HCT116 (cell line): ENCODE measurements at regions not wholly inside any gene's neighbourhood (a gene's known extent, or its start where the extent isn't known, plus 50 kb on each side); places are given as distances from the start of the nearest gene placed in this dataset.

Experiments used
- ATAC-seq: fragments of 200-7000 bp; cut with Tn5 transposase; 2 replicates; pipeline ENCODE4 v1.9.1; 2020; ENCODE audit warnings: mild to moderate bottlenecking, moderate library complexity
- BruUV-seq: library from RNA; stranded (reverse); fragments of 400-500 nt; replicated peaks from 2 replicates; lab custom pipeline; 2021; lab: Mats Ljungman, UMichigan
- CTCF ChIA-PET: fragments of 300-600 bp; sonication (Branson Sonifier 250); formaldehyde crosslinking; loops from one replicate; lab custom pipeline; 2021; ENCODE audit warnings: antibody characterized with exemption; lab: Charles Lee
- POLR2A ChIA-PET: fragments of 300-600, 350-600 bp; sonication (Branson Sonifier 250); formaldehyde crosslinking; loops from one replicate; lab custom pipeline; 2021; ENCODE audit warnings: antibody characterized with exemption; lab: Charles Lee
- RAD21 ChIA-PET, 2 experiments: fragments of 300-600 bp; sonication (Branson Sonifier 250); formaldehyde crosslinking; loops; one replicate each; lab custom pipeline; 2023; ENCODE audit warnings: low total read pairs in 2 of 2; ENCODE audit not compliant: uncharacterized antibody in 2 of 2, unreplicated experiment in 2 of 2, low non-redundant PET in 1 of 2; lab: Charles Lee
- DNase-seq: peaks from one replicate; pipeline ENCODE4 v3.0.0-alpha.2; 2010; ENCODE audit warnings: low read depth, low spot score
- H2AFZ ChIP-seq: fragments of 200-600 bp; shearing (Covaris generic), sonication (generic); 2 replicates; pipeline ENCODE4 v1.6.1; 2017; ENCODE audit warnings: low read depth, mixed run types, mixed read lengths, antibody characterized with exemption, low read length; ENCODE audit not compliant: poor library complexity, severe bottlenecking
- H3K27ac ChIP-seq: 2 replicates; pipeline ENCODE4 v1.5.1; 2012; ENCODE audit warnings: low read depth, low read length
- H3K27me3 ChIP-seq: fragments of 200-600 bp; sonication (generic); 2 replicates; pipeline ENCODE4 v1.6.1; 2016; ENCODE audit warnings: mixed run types, low read length, mixed read lengths; ENCODE audit not compliant: insufficient read depth
- H3K36me3 ChIP-seq, 2 experiments: fragments of 200-500 bp in 1 of 2; fragments of 200-600 bp in 1 of 2; sonication (Bioruptor generic) in 1 of 2; sonication (generic) in 1 of 2; 2 replicates each; pipeline versions ENCODE4 v1.5.1 to v1.6.1; 2014 to 2016; ENCODE audit warnings: low read length in 2 of 2, inconsistent platforms in 1 of 2, mixed read lengths in 1 of 2, mixed run types in 1 of 2; ENCODE audit not compliant: insufficient read depth in 2 of 2, control insufficient read depth in 1 of 2
- H3K4me1 ChIP-seq, 2 experiments: fragments of 200-600 bp in 1 of 2; sonication (generic) in 1 of 2; 2 replicates each; pipeline versions ENCODE4 v1.5.1 to v1.6.1; 2012 to 2017; ENCODE audit warnings: low read length in 2 of 2, inconsistent platforms in 1 of 2, mild to moderate bottlenecking in 1 of 2, mixed read lengths in 1 of 2, mixed run types in 1 of 2, moderate library complexity in 1 of 2; ENCODE audit not compliant: insufficient read depth in 2 of 2, control insufficient read depth in 1 of 2
- H3K4me2 ChIP-seq: fragments of 200-600 bp; sonication (generic); 2 replicates; pipeline ENCODE4 v1.6.1; 2017; ENCODE audit warnings: mixed run types, low read length, mixed read lengths
- H3K4me3 ChIP-seq, 2 experiments: fragments of 200-600 bp in 1 of 2; sonication (generic) in 1 of 2; replicated peaks in 1 of 2; 2 replicates each; pipeline ENCODE4 v1.5.1; 2011 to 2016; ENCODE audit warnings: low read length in 2 of 2, control low read depth in 1 of 2, low read depth in 1 of 2, mild to moderate bottlenecking in 1 of 2, mixed read lengths in 1 of 2, mixed run types in 1 of 2
- H3K79me2 ChIP-seq: fragments of 200-600 bp; sonication (generic); 2 replicates; pipeline ENCODE4 v1.6.1; 2017; ENCODE audit warnings: mild to moderate bottlenecking, mixed run types, low read length, moderate library complexity, mixed read lengths; ENCODE audit not compliant: insufficient read depth
- H3K9ac ChIP-seq: fragments of 200-600 bp; sonication (generic); 2 replicates; pipeline ENCODE4 v1.6.1; 2016; ENCODE audit warnings: low read length, mixed read lengths
- H3K9me2 ChIP-seq: fragments of 200-600 bp; sonication (generic), shearing (Covaris generic); 2 replicates; pipeline ENCODE4 v1.6.1; 2017; ENCODE audit warnings: mixed run types, mild to moderate bottlenecking, moderate library complexity; ENCODE audit not compliant: insufficient read depth
- H3K9me3 ChIP-seq, 2 experiments: fragments of 200-500 bp in 1 of 2; fragments of 200-600 bp in 1 of 2; sonication (Bioruptor generic) in 1 of 2; sonication (generic) in 1 of 2; 2 replicates each; pipeline ENCODE4 v1.6.1; 2014 to 2017; ENCODE audit warnings: low read length in 2 of 2, mixed read lengths in 2 of 2, inconsistent platforms in 1 of 2, low read depth in 1 of 2, mild to moderate bottlenecking in 1 of 2, mixed run types in 1 of 2, moderate library complexity in 1 of 2; ENCODE audit not compliant: control insufficient read depth in 1 of 2, insufficient read depth in 1 of 2
- H4K20me1 ChIP-seq: fragments of 200-600 bp; sonication (generic), shearing (Covaris generic); 2 replicates; pipeline ENCODE4 v1.6.1; 2017; ENCODE audit warnings: mixed run types, mild to moderate bottlenecking, moderate library complexity; ENCODE audit not compliant: insufficient read depth
- CEBPB ChIP-seq: IDR thresholded peaks from 2 replicates; pipeline ENCODE4 v1.6.1; 2012; ENCODE audit warnings: low read depth
- EGR1 ChIP-seq: IDR thresholded peaks from 2 replicates; pipeline ENCODE4 v1.6.1; 2012; ENCODE audit warnings: low read depth
- ELF1 ChIP-seq: IDR thresholded peaks from 2 replicates; pipeline ENCODE4 v1.6.1; 2012; ENCODE audit warnings: low read depth, borderline replicate concordance
- EZH2phosphoT487 ChIP-seq: fragments of 200-600 bp; IDR thresholded peaks from 2 replicates; pipeline ENCODE4 v1.6.1; 2018; ENCODE audit warnings: antibody characterized with exemption, borderline replicate concordance
- FOSL1 ChIP-seq: IDR thresholded peaks from 2 replicates; pipeline ENCODE4 v1.6.1; 2012; ENCODE audit warnings: low read depth
- JUND ChIP-seq: IDR thresholded peaks from 2 replicates; pipeline ENCODE4 v1.6.1; 2012
- POLR2A ChIP-seq: IDR thresholded peaks from 2 replicates; pipeline ENCODE4 v1.7.0; 2011; ENCODE audit warnings: borderline replicate concordance; ENCODE audit not compliant: insufficient read depth, insufficient read length; ENCODE audit errors: extremely low read depth
- POLR2AphosphoS5 ChIP-seq: IDR thresholded peaks from 2 replicates; pipeline ENCODE4 v1.6.1; 2011; ENCODE audit warnings: mild to moderate bottlenecking, low read depth, low read length, moderate library complexity
- RAD21 ChIP-seq: IDR thresholded peaks from 2 replicates; pipeline ENCODE4 v1.6.1; 2012; ENCODE audit warnings: low read depth, mild to moderate bottlenecking
- SIN3A ChIP-seq: IDR thresholded peaks from 2 replicates; pipeline ENCODE4 v1.6.1; 2012; ENCODE audit warnings: low read depth
- SP1 ChIP-seq: IDR thresholded peaks from 2 replicates; pipeline ENCODE4 v1.6.1; 2012; ENCODE audit warnings: low read depth
- SRF ChIP-seq: IDR thresholded peaks from 2 replicates; pipeline ENCODE4 v1.6.1; 2012; ENCODE audit warnings: low read depth
- TCF7L2 ChIP-seq: IDR thresholded peaks from 2 replicates; pipeline ENCODE4 v1.7.0; 2011; ENCODE audit warnings: borderline replicate concordance, inconsistent platforms; ENCODE audit not compliant: insufficient read depth, insufficient read length; ENCODE audit errors: extremely low read depth
- ZFX ChIP-seq: fragments of 450-650 bp; IDR thresholded peaks from 2 replicates; pipeline ENCODE4 v1.6.1; 2017
- intact Hi-C: fragments of 100-400 bp; cut with micrococcal nuclease; formaldehyde crosslinking; loops from 2 replicates; pipeline ENCODE4 v1.10.0; 2022
- TF ChIP-seq, protein P1 (sequence below), 3 experiments: fragments of 200-600 bp in 1 of 3; sonication (generic) in 1 of 3; IDR thresholded peaks in 2 of 3; conservative IDR thresholded peaks in 1 of 3; 2 replicates each; pipeline ENCODE4 v1.5.1; 2012 to 2017; ENCODE audit warnings: low read depth in 2 of 3, low read length in 2 of 3, antibody characterized with exemption in 1 of 3, borderline replicate concordance in 1 of 3, control low read depth in 1 of 3, mild to moderate bottlenecking in 1 of 3, mixed read lengths in 1 of 3, mixed run types in 1 of 3, moderate library complexity in 1 of 3; ENCODE audit not compliant: insufficient read depth in 1 of 3
- TF ChIP-seq, protein P2 (sequence below): IDR thresholded peaks from 2 replicates; pipeline ENCODE4 v1.6.1; 2012
- TF ChIP-seq, protein P3 (sequence below): IDR thresholded peaks from 2 replicates; pipeline ENCODE4 v1.6.1; 2012
- TF ChIP-seq, protein P4 (sequence below): IDR thresholded peaks from 2 replicates; pipeline ENCODE4 v1.6.1; 2011; ENCODE audit warnings: mild to moderate bottlenecking, low read length, moderate library complexity; ENCODE audit not compliant: insufficient replicate concordance; ENCODE audit errors: extremely low read depth
- TF ChIP-seq, protein P5 (sequence below): IDR thresholded peaks from 2 replicates; pipeline ENCODE4 v1.6.1; 2012; ENCODE audit warnings: low read depth

DNA sequence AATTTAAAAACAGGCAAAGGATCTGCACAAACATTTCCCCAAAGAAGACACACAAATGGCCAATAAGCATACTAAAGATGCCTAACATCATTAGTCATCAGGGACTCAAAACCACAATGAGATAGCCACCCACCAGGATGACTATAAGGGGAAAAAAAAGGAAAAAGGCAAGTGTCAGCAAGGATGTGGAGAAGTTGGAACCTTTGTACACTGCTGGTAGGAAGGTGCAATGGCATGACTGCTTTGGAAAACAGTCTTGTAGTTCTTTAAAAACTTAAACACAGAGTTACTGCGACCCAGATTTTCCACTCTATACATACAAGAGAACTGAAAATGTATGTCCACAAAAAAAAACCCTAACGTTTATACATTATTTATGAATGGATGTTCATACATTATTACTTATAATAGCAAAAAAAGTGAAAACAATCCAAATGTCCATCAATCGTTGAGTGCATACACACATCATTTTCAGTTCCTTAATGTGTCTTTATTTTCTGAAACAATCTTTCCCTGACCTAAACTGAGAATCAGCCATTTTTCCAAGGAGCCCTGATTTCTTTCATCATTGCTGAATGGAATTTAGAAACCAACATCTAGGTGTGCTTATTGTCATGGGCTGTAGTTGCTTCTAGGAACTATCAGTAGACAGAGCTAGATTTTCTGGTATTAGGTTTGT is 64.7 kb upstream of the TLK1 start (continued):
- TF ChIP-seq RAD21 (peak; percentile 24), EGR1 (peak; percentile 88), EZH2phosphoT487 (no peak)

DNA sequence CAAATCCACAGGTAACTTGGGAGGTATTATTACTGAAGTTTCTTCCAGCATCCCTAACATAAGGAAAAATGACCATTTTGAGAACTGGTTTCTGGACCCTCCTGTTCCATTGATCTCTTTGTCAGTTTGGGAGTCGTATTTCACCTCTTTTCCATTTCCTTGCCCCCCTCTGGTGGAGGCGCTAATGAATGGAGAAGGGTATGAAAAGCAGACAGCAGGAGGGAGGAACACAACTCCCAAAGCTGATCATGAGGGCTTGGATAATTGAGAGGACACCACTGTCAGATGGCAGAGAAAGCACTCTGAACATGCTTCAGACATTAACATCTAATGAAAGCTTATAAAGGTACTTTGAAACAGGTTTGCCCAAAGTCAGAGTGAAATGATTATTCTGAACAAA is 56.6 kb upstream of the TLK1 start:
- BruUV-seq = no TSS peak
- H3K27ac ChIP-seq = no peak overlapping the region
- TF ChIP-seq POLR2A = no peak
- no peak for TF ChIP-seq SIN3A
- TF ChIP-seq ELF1 = no peak
- TF ChIP-seq, protein P1, sequence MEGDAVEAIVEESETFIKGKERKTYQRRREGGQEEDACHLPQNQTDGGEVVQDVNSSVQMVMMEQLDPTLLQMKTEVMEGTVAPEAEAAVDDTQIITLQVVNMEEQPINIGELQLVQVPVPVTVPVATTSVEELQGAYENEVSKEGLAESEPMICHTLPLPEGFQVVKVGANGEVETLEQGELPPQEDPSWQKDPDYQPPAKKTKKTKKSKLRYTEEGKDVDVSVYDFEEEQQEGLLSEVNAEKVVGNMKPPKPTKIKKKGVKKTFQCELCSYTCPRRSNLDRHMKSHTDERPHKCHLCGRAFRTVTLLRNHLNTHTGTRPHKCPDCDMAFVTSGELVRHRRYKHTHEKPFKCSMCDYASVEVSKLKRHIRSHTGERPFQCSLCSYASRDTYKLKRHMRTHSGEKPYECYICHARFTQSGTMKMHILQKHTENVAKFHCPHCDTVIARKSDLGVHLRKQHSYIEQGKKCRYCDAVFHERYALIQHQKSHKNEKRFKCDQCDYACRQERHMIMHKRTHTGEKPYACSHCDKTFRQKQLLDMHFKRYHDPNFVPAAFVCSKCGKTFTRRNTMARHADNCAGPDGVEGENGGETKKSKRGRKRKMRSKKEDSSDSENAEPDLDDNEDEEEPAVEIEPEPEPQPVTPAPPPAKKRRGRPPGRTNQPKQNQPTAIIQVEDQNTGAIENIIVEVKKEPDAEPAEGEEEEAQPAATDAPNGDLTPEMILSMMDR (IDR thresholded peaks at IDR 0.05 in 2 of 3, conservative IDR thresholded peaks at IDR 0.05 in 1 of 3; ENCODE audit: borderline replicate concordance in 1 of 3, insufficient read depth in 1 of 3, low read depth in 2 of 3, low read length in 2 of 3) = no peak
- TF ChIP-seq, protein P2, sequence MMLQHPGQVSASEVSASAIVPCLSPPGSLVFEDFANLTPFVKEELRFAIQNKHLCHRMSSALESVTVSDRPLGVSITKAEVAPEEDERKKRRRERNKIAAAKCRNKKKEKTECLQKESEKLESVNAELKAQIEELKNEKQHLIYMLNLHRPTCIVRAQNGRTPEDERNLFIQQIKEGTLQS = no peak
- TF ChIP-seq, protein P3, sequence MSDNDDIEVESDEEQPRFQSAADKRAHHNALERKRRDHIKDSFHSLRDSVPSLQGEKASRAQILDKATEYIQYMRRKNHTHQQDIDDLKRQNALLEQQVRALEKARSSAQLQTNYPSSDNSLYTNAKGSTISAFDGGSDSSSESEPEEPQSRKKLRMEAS = no peak
- no peak for TF ChIP-seq FOSL1
- no peak for TF ChIP-seq ZFX
- no peak for TF ChIP-seq JUND
- TF ChIP-seq RAD21 = no peak
- no peak for TF ChIP-seq TCF7L2
- TF ChIP-seq POLR2AphosphoS5 = no peak
- TF ChIP-seq EGR1 = no peak
- TF ChIP-seq, protein P4, sequence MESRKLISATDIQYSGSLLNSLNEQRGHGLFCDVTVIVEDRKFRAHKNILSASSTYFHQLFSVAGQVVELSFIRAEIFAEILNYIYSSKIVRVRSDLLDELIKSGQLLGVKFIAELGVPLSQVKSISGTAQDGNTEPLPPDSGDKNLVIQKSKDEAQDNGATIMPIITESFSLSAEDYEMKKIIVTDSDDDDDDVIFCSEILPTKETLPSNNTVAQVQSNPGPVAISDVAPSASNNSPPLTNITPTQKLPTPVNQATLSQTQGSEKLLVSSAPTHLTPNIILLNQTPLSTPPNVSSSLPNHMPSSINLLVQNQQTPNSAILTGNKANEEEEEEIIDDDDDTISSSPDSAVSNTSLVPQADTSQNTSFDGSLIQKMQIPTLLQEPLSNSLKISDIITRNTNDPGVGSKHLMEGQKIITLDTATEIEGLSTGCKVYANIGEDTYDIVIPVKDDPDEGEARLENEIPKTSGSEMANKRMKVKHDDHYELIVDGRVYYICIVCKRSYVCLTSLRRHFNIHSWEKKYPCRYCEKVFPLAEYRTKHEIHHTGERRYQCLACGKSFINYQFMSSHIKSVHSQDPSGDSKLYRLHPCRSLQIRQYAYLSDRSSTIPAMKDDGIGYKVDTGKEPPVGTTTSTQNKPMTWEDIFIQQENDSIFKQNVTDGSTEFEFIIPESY = no peak
- TF ChIP-seq CEBPB = no peak
- no peak for TF ChIP-seq SP1
- TF ChIP-seq, protein P5, sequence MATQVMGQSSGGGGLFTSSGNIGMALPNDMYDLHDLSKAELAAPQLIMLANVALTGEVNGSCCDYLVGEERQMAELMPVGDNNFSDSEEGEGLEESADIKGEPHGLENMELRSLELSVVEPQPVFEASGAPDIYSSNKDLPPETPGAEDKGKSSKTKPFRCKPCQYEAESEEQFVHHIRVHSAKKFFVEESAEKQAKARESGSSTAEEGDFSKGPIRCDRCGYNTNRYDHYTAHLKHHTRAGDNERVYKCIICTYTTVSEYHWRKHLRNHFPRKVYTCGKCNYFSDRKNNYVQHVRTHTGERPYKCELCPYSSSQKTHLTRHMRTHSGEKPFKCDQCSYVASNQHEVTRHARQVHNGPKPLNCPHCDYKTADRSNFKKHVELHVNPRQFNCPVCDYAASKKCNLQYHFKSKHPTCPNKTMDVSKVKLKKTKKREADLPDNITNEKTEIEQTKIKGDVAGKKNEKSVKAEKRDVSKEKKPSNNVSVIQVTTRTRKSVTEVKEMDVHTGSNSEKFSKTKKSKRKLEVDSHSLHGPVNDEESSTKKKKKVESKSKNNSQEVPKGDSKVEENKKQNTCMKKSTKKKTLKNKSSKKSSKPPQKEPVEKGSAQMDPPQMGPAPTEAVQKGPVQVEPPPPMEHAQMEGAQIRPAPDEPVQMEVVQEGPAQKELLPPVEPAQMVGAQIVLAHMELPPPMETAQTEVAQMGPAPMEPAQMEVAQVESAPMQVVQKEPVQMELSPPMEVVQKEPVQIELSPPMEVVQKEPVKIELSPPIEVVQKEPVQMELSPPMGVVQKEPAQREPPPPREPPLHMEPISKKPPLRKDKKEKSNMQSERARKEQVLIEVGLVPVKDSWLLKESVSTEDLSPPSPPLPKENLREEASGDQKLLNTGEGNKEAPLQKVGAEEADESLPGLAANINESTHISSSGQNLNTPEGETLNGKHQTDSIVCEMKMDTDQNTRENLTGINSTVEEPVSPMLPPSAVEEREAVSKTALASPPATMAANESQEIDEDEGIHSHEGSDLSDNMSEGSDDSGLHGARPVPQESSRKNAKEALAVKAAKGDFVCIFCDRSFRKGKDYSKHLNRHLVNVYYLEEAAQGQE = no peak
- no peak for TF ChIP-seq SRF
- intact Hi-C loops = no loop called here
- H3K9me2 ChIP-seq = no peaks in the 10 kb centered on the region
- ChIA-PET POLR2A (no interaction called here), RAD21 (no interaction called here), CTCF (no interaction called here)
- H4K20me1 ChIP-seq = no peaks in the 10 kb centered on the region
- DNase-seq = no peak
- H3K27me3 ChIP-seq = no peaks in the 10 kb centered on the region
- no peaks in the 10 kb centered on the region for H3K36me3 ChIP-seq
- no peak overlapping the region for H3K4me2 ChIP-seq
- no peak overlapping the region for H3K4me3 ChIP-seq
- H2AFZ ChIP-seq = no peak overlapping the region
- no peak overlapping the region for H3K9ac ChIP-seq
- no peak for ATAC-seq
- no peaks in the 10 kb centered on the region for H3K79me2 ChIP-seq
- H3K4me1 ChIP-seq = no peaks in the 10 kb centered on the region
- H3K9me3 ChIP-seq = no peaks in the 10 kb centered on the region
